K562 (cell line): ENCODE measurements at regions not wholly inside any gene's neighbourhood (a gene's known extent, or its start where the extent isn't known, plus 50 kb on each side); places are given as distances from the start of the nearest gene placed in this dataset.

Experiments
- ATAC-seq: fragments of 200-7000 bp; cut with Tn5 transposase; 3 replicates; pipeline ENCODE4 v1.9.1; 2020; ENCODE audit warnings: moderate library complexity
- BruUV-seq: library from RNA; stranded (reverse); fragments of 400-500 nt; replicated peaks from 2 replicates; lab custom pipeline; 2021; lab: Mats Ljungman, UMichigan
- CTCF ChIA-PET: fragments of 300-600 bp; formaldehyde crosslinking; extraction: SDS; loops from one replicate; lab custom pipeline; 2021; ENCODE audit warnings: low intra/inter-chr PET ratio; lab: Yijun Ruan, JAX
- POLR2A ChIA-PET: fragments of 300-600, 350-650 bp; sonication (Branson Sonifier 250); formaldehyde crosslinking; extraction: SDS; loops from one replicate; lab custom pipeline; 2021; ENCODE audit warnings: antibody characterized with exemption, inconsistent platforms; lab: Yijun Ruan, JAX
- DNase-seq, 4 experiments: peaks; one replicate each; pipeline versions ENCODE4 v3.0.0 to v3.0.0-alpha.2; 2011 to 2018; ENCODE audit warnings: low spot score in 3 of 4, mixed read lengths in 3 of 4; ENCODE audit errors: extremely low read depth in 1 of 4
- FAIRE-seq: peaks from 2 replicates; lab custom pipeline; 2011; peaks lifted over from hg19 to GRCh38; lab: Jason Lieb, UNC
- H2AFZ ChIP-seq: 2 replicates; pipeline ENCODE4 v1.6.0; 2011; ENCODE audit warnings: low read depth, low read length, control low read depth, inconsistent platforms
- H3K27ac ChIP-seq: fragments of 200-600 bp; 3 replicates; pipeline ENCODE4 v1.8.0; 2011; ENCODE audit warnings: low read depth, mild to moderate bottlenecking, control low read depth, inconsistent platforms, low read length, moderate library complexity, mixed read lengths; ENCODE audit errors: extremely low read depth
- H3K27me3 ChIP-seq, 2 experiments: fragments of 300-600 bp in 1 of 2; 2 replicates in 1 of 2; 3 replicates in 1 of 2; pipeline versions ENCODE4 v1.6.0 to v1.8.0; 2011; ENCODE audit warnings: inconsistent platforms in 2 of 2, low read length in 2 of 2, mild to moderate bottlenecking in 1 of 2, mixed read lengths in 1 of 2, moderate library complexity in 1 of 2; ENCODE audit not compliant: control insufficient read depth in 2 of 2, insufficient read depth in 2 of 2
- H3K36me3 ChIP-seq: fragments of 300-600 bp; 3 replicates; pipeline ENCODE4 v1.8.0; 2011; ENCODE audit warnings: mild to moderate bottlenecking, low read length, inconsistent platforms; ENCODE audit not compliant: control insufficient read depth, insufficient read depth
- H3K4me1 ChIP-seq, 2 experiments: fragments of 200-600 bp in 1 of 2; replicated peaks in 1 of 2; 2 replicates in 1 of 2; 3 replicates in 1 of 2; pipeline versions ENCODE4 v1.5.1 to v1.8.0; 2011; ENCODE audit warnings: inconsistent platforms in 2 of 2, low read length in 2 of 2, mild to moderate bottlenecking in 1 of 2, mixed read lengths in 1 of 2, moderate library complexity in 1 of 2; ENCODE audit not compliant: control insufficient read depth in 2 of 2, insufficient read depth in 2 of 2
- H3K4me2 ChIP-seq: 2 replicates; pipeline ENCODE4 v1.6.1; 2011; ENCODE audit warnings: low read length, control low read depth, inconsistent platforms, mixed read lengths; ENCODE audit not compliant: insufficient read depth
- H3K4me3 ChIP-seq: fragments of 200-600 bp; sonication (generic), shearing (Covaris generic); 2 replicates; pipeline ENCODE4 v1.5.1; 2016; ENCODE audit warnings: control low read depth, inconsistent platforms
- H3K79me2 ChIP-seq: fragments of 200-600 bp; 3 replicates; pipeline ENCODE4 v1.8.0; 2011; ENCODE audit warnings: low read length, inconsistent platforms; ENCODE audit not compliant: control insufficient read depth, insufficient read depth
- H3K9ac ChIP-seq, 2 experiments: 2 replicates each; pipeline versions ENCODE4 v1.6.0 to v1.6.1; 2011; ENCODE audit warnings: low read depth in 2 of 2, low read length in 2 of 2, control low read depth in 1 of 2, inconsistent platforms in 1 of 2, mild to moderate bottlenecking in 1 of 2, mixed read lengths in 1 of 2; ENCODE audit not compliant: insufficient read depth in 1 of 2
- H3K9me1 ChIP-seq: one replicate; pipeline ENCODE4 v1.6.0; 2011; ENCODE audit warnings: inconsistent platforms, mild to moderate bottlenecking, low read length, moderate library complexity; ENCODE audit not compliant: control insufficient read depth, insufficient read depth
- H3K9me3 ChIP-seq: replicated peaks from 2 replicates; pipeline ENCODE4 v1.5.1; 2011; ENCODE audit warnings: low read depth, low read length, inconsistent platforms; ENCODE audit not compliant: control insufficient read depth, insufficient read depth
- H4K20me1 ChIP-seq: replicated peaks from 2 replicates; pipeline ENCODE4 v1.6.1; 2011; ENCODE audit warnings: low read length, inconsistent platforms, mixed read lengths; ENCODE audit not compliant: control insufficient read depth, insufficient read depth
- CBX1 ChIP-seq: sonication (generic); IDR thresholded peaks from 2 replicates; pipeline ENCODE4 v1.6.1; 2016; ENCODE audit warnings: antibody characterized with exemption, low read depth, mild to moderate bottlenecking
- CHD4 ChIP-seq: fragments of 200-600 bp; sonication (generic); IDR thresholded peaks from 3 replicates; pipeline ENCODE4 v1.6.1; 2012; ENCODE audit warnings: low read depth, mild to moderate bottlenecking, mixed read lengths, low read length, inconsistent platforms; ENCODE audit not compliant: insufficient read depth, insufficient replicate concordance, poor library complexity, severe bottlenecking
- CREB3L1 ChIP-seq: fragments of 450-650 bp; IDR thresholded peaks from 2 replicates; pipeline ENCODE4 v1.6.1; 2014; ENCODE audit warnings: low read depth, mild to moderate bottlenecking, moderate library complexity, borderline replicate concordance
- FOXJ2 ChIP-seq: fragments of 200-800 bp; sonication (Bioruptor generic); IDR thresholded peaks from 2 replicates; pipeline ENCODE4 v1.6.1; 2016; ENCODE audit warnings: missing genetic modification characterization, missing compliant biosample characterization
- MITF ChIP-seq: IDR thresholded peaks from 2 replicates; pipeline ENCODE4 v1.6.1; 2014; ENCODE audit warnings: antibody characterized with exemption
- PURB ChIP-seq: sonication (generic); formaldehyde crosslinking; IDR thresholded peaks from 2 replicates; pipeline ENCODE4 v1.9.0; 2021; ENCODE audit warnings: low read depth, mild to moderate bottlenecking, missing genetic modification reagents
- RAD21 ChIP-seq, 2 experiments: fragments of 250-450 bp in 1 of 2; fragments of 450-650 bp in 1 of 2; sonication (Bioruptor Pico) in 1 of 2; formaldehyde crosslinking in 1 of 2; IDR thresholded peaks in 1 of 2; conservative IDR thresholded peaks in 1 of 2; 2 replicates each; pipeline versions ENCODE4 v1.4.0 to v1.8.0; 2020 to 2022; ENCODE audit warnings: mild to moderate bottlenecking in 2 of 2, moderate library complexity in 1 of 2
- RBM39 ChIP-seq: fragments of 200-400 bp; formaldehyde crosslinking; optimal IDR thresholded peaks from 2 replicates; pipeline ENCODE3; 2018; ENCODE audit warnings: low read depth, low read length
- SMAD2 ChIP-seq: fragments of 150-350 bp; IDR thresholded peaks from 2 replicates; pipeline ENCODE4 v1.6.1; 2014; ENCODE audit warnings: low read depth, mild to moderate bottlenecking, low read length
- TOE1 ChIP-seq, 2 experiments: fragments of 450-650 bp in 1 of 2; sonication (generic) in 1 of 2; formaldehyde crosslinking in 1 of 2; IDR thresholded peaks; 2 replicates each; pipeline versions ENCODE4 v1.7.1 to v1.8.0; 2016 to 2022; ENCODE audit warnings: borderline replicate concordance in 2 of 2, mild to moderate bottlenecking in 2 of 2, antibody characterized with exemption in 1 of 2, inconsistent platforms in 1 of 2, low read depth in 1 of 2, missing genetic modification reagents in 1 of 2, moderate library complexity in 1 of 2
- TRIM24 ChIP-seq, 2 experiments: fragments of 450-650 bp; IDR thresholded peaks; 2 replicates each; pipeline ENCODE4 v1.6.1; 2016
- ZBTB17 ChIP-seq: fragments of 450-650 bp; formaldehyde crosslinking; IDR thresholded peaks from 2 replicates; pipeline ENCODE4 v1.4.0; 2020; ENCODE audit warnings: mild to moderate bottlenecking
- WGBS: fragments of 100-300 bp; shearing (Covaris generic); methylation state at CpG from one replicate; pipeline ENCODE4 v1.1.6; 2016; ENCODE audit warnings: low coverage, mixed read lengths; ENCODE audit not compliant: insufficient coverage; ENCODE audit errors: missing lambda C conversion rate; 5-methylcytosine and 5-hydroxymethylcytosine counted together
- in situ Hi-C: fragments of 300-500 bp; cut with MboI; formaldehyde crosslinking; loops from 4 replicates; pipeline ENCODE4 v1.15.0; 2018; ENCODE audit warnings: inconsistent platforms, mixed read lengths
- intact Hi-C: fragments of 100-400 bp; cut with micrococcal nuclease; formaldehyde crosslinking; loops from 2 replicates; pipeline ENCODE4 v1.14.2; 2022
- TF ChIP-seq, protein P1 (sequence below): sonication (generic); formaldehyde crosslinking; IDR thresholded peaks from 2 replicates; pipeline ENCODE4 v1.9.0; 2022; ENCODE audit warnings: mild to moderate bottlenecking, missing genetic modification reagents

- no peak for TF ChIP-seq FOXJ2 (tag)
- TF ChIP-seq TRIM24 (IDR thresholded peaks at IDR 0.05): no peak
- TF ChIP-seq ZBTB17 (CRISPR knock-in tag): no peak
- TF ChIP-seq RAD21 (CRISPR knock-in tag; conservative IDR thresholded peaks at IDR 0.05 in 1 of 2, IDR thresholded peaks at IDR 0.05 in 1 of 2): no peak
- no peak overlapping the region for H2AFZ ChIP-seq
- H3K79me2 ChIP-seq: no peaks in the 10 kb centered on the region
- FAIRE-seq (no peak), ATAC-seq (no peak), DNase-seq (no peak)
- H3K27ac ChIP-seq: no peak overlapping the region
- no peaks in the 10 kb centered on the region for H4K20me1 ChIP-seq
- intact Hi-C loops (no loop called here), in situ Hi-C loops (no loop called here)
- no peaks in the 10 kb centered on the region for H3K36me3 ChIP-seq
- H3K9ac ChIP-seq: no peak overlapping the region
- no peaks in the 10 kb centered on the region for H3K9me1 ChIP-seq
- H3K4me3 ChIP-seq: no peak overlapping the region
- WGBS: 2% methylated on average over 4 of the region's 4 CpGs
- H3K4me2 ChIP-seq: no peak overlapping the region
- no peaks in the 10 kb centered on the region for H3K4me1 ChIP-seq
- no TSS peak for BruUV-seq
- ChIA-PET POLR2A (no interaction called here), CTCF (no interaction called here)
- no peaks in the 10 kb centered on the region for H3K27me3 ChIP-seq
- H3K9me3 ChIP-seq: 0 out of 2 replicates have a peak, but pooled peaks cover 2% of the 10 kb centered on the region
Measured at GRCh38 chr4:120293341-120293740, 226.7 kb upstream of the MAD2L1 start.

- Histone ChIP-seq H3K9ac (no peak overlapping the region), H4K20me1 (no peaks in the 10 kb centered on the region), H3K79me2 (no peaks in the 10 kb centered on the region), H3K27me3 (no peaks in the 10 kb centered on the region), H2AFZ (no peak overlapping the region), H3K4me1 (no peaks in the 10 kb centered on the region), H3K4me3 (no peak overlapping the region), H3K4me2 (no peak overlapping the region), H3K9me1 (no peaks in the 10 kb centered on the region), H3K27ac (no peak overlapping the region), H3K9me3 (no peaks in the 10 kb centered on the region), H3K36me3 (no peaks in the 10 kb centered on the region)
- no TSS peak for BruUV-seq
- in situ Hi-C loops: no loop called here
- ChIA-PET POLR2A (no interaction called here), CTCF (no interaction called here)
- intact Hi-C loops: no loop called here
- 4% methylated on average over 7 of the region's 7 CpGs for WGBS
- FAIRE-seq: no peak
- no peak for DNase-seq
- ATAC-seq: no peak
- TF ChIP-seq MITF: no peak
- TF ChIP-seq RBM39: no peak
- TF ChIP-seq PURB: no peak
- TF ChIP-seq TOE1 (IDR thresholded peaks at IDR 0.05; ENCODE audit: borderline replicate concordance): no peak
- no peak for TF ChIP-seq TOE1 (CRISPR knock-in tag; IDR thresholded peaks at IDR 0.05; ENCODE audit: borderline replicate concordance, low read depth)
- no peak for TF ChIP-seq FOXJ2 (tag)
- TF ChIP-seq SMAD2: no peak
- TF ChIP-seq, protein P1, sequence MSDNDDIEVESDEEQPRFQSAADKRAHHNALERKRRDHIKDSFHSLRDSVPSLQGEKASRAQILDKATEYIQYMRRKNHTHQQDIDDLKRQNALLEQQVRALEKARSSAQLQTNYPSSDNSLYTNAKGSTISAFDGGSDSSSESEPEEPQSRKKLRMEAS (CRISPR knock-in tag): no peak
- no peak for TF ChIP-seq CHD4
- no peak for TF ChIP-seq CBX1
- TF ChIP-seq CREB3L1: no peak
Measured at GRCh38 chr4:120291541-120291940, 224.9 kb upstream of the MAD2L1 start.
